Large intestine (tissue), 3 donors: ENCODE measurements at regions not wholly inside any gene's neighbourhood (a gene's known extent, or its start where the extent isn't known, plus 50 kb on each side); places are given as distances from the start of the nearest gene placed in this dataset.

Experiments used
- DNase-seq, 2 donors: peaks; one replicate each; pipeline versions ENCODE4 v3.0.0 to v3.0.0-alpha.2; 2013
- H3K27ac ChIP-seq: one replicate; pipeline ENCODE4 v1.5.1; 2013; ENCODE audit warnings: low read length
- H3K27me3 ChIP-seq: 2 replicates; pipeline ENCODE4 v1.6.1; 2013; ENCODE audit warnings: low read length; ENCODE audit not compliant: control insufficient read depth, insufficient read depth
- H3K36me3 ChIP-seq: 2 replicates; pipeline ENCODE4 v1.6.1; 2013; ENCODE audit warnings: low read length; ENCODE audit not compliant: control insufficient read depth, insufficient read depth
- H3K4me1 ChIP-seq: one replicate; pipeline ENCODE4 v1.6.1; 2013; ENCODE audit warnings: low read length; ENCODE audit not compliant: control insufficient read depth, insufficient read depth
- H3K4me3 ChIP-seq: one replicate; pipeline ENCODE4 v1.5.1; 2013; ENCODE audit warnings: low read length
- H3K9me3 ChIP-seq: one replicate; pipeline ENCODE4 v1.6.1; 2013; ENCODE audit warnings: mild to moderate bottlenecking, low read depth, low read length, moderate library complexity; ENCODE audit not compliant: control insufficient read depth
- WGBS: methylation state at CpG from one replicate; pipeline ENCODE4 v1.1.5; 2013; ENCODE audit warnings: low lambda C conversion rate; ENCODE audit not compliant: insufficient coverage; 5-methylcytosine and 5-hydroxymethylcytosine counted together

DNA sequence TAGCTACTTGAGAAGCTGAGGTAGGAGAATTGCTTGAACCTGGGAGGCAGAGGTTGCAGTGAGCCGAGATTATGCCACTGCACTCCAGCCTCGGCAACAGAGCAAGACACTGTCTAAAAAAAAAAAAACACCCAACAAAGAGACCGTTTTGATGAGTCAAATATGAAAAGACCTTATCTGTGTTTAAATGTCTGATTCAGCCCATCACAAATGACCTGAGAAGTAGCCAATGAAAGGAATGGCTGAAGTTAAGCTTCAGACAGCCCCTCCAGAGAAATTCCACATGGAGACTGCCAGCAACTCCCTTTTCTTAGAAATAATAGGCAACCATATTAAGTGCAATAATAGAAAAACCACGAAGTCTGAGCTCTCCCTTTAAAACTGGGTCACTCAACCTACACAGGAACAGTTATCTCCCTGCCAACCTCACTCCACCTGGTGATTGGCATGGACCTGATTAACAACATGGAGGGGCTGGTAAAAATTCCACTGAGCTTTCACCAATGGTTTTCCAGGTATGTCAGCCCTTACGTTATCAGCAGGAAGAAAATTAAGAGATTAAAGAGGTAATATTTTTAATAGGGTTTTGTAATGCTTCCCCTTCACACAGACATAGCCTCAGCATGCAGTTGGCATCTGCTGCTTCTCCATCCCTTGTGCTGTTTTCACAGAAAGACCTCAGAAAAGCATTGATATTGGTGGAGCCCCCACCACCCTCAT, 238.1 kb upstream of the STT3B start:
- no peaks in the 10 kb centered on the region for H3K9me3 ChIP-seq
- H3K36me3 ChIP-seq: no peaks in the 10 kb centered on the region
- no peaks in the 10 kb centered on the region for H3K27me3 ChIP-seq
- no peaks in the 10 kb centered on the region for H3K4me1 ChIP-seq
- DNase-seq: no peak
- H3K4me3 ChIP-seq: no peak overlapping the region
- no peak overlapping the region for H3K27ac ChIP-seq
- no CpG with 5 or more reads among the region's 5 CpGs for WGBS

GRCh38 chr3:31295150-31295765, 237.5 kb upstream of the STT3B start:
- DNase-seq: no peak
- WGBS: no CpG with 5 or more reads among the region's 7 CpGs
- Histone ChIP-seq H3K27ac (no peak overlapping the region), H3K4me3 (no peak overlapping the region), H3K36me3 (no peaks in the 10 kb centered on the region), H3K27me3 (no peaks in the 10 kb centered on the region), H3K4me1 (no peaks in the 10 kb centered on the region), H3K9me3 (no peaks in the 10 kb centered on the region)

DNA sequence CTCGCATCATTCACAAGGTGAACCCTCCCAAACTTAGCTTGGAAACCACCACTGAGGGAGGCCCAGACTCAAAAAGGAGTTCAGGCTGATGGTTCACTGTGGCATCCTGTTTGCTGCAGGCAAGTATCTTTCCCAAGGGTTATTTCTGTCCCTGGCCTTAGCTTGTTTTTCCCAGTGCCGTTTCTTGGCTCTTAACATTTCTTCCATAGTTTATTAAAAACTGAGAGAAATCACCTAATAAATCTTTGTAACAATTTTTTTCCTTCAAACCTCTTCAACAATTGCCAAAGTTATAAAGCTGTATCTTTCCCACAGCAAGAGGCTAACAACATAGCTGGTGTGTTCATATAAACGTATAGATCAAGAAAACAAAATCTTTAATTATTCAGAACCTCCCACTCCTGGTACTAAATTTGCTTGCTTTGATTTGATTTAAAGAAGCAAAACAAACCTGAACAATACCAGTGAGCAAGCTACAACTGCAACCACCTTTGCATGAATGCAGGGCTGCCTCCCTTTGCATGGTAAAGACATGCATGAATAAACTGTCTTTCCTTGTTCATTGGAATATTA, 234.9 kb upstream of the STT3B start:
- no peaks in the 10 kb centered on the region for H3K27me3 ChIP-seq
- H3K9me3 ChIP-seq: no peaks in the 10 kb centered on the region
- 100% methylated on average over 1 of the region's 3 CpGs for WGBS
- H3K4me3 ChIP-seq: no peak overlapping the region
- no peak for DNase-seq
- no peaks in the 10 kb centered on the region for H3K4me1 ChIP-seq
- H3K27ac ChIP-seq: no peak overlapping the region
- H3K36me3 ChIP-seq: no peaks in the 10 kb centered on the region

GRCh38 chr3:31300456-31301443, 232.0 kb upstream of the STT3B start:
- Histone ChIP-seq H3K9me3 (no peaks in the 10 kb centered on the region), H3K27me3 (no peaks in the 10 kb centered on the region), H3K27ac (no peak overlapping the region), H3K4me3 (no peak overlapping the region), H3K36me3 (no peaks in the 10 kb centered on the region), H3K4me1 (no peaks in the 10 kb centered on the region)
- WGBS: 20% methylated on average over 1 of the region's 2 CpGs
- DNase-seq: no peak

DNA sequence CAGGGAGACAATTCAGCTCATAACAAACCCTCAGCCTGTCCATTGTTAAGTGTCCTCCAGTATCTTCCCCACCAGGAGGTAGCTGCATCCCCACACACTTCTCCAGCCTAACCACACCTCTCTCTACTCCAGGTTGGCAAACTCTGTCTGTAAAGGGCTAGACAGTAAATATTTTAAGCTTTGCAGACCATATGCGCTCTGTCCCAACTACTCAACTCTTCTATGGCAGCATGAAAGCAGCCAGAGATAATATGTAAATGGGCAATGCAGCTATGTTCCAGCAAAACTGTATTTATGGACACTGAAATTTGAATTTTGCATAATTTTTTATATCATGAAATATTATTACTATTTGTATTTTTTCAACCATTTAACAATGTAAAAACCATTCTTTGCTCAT, 230.4 kb upstream of the STT3B start:
- H3K4me1 ChIP-seq: no peaks in the 10 kb centered on the region
- H3K9me3 ChIP-seq: no peaks in the 10 kb centered on the region
- no peak for DNase-seq
- no peaks in the 10 kb centered on the region for H3K36me3 ChIP-seq
- no peak overlapping the region for H3K4me3 ChIP-seq
- H3K27ac ChIP-seq: no peak overlapping the region
- H3K27me3 ChIP-seq: no peaks in the 10 kb centered on the region
- 100% methylated on average over 1 of the region's 1 CpG for WGBS

DNA sequence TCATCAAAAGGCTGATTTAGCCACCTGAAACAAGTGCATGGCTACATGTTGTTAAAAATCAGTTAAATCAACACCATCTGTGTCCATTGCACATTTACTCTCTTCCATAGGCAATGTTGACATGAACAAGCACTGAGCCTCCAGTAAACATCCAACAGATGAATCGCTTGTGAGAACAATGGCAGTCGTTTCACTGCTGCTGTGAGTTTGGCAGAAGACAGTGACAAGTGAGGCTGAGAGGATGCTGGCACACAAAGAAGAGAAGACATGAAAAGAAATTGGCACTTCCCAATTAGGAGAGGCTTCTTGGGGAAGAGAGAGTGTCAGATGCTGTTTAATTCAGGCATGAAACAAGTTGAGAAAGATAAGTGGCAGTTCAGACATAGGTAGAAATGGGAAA, 227.4 kb upstream of the STT3B start:
- Histone ChIP-seq H3K4me3 (no peak overlapping the region), H3K9me3 (no peaks in the 10 kb centered on the region), H3K36me3 (no peaks in the 10 kb centered on the region), H3K27me3 (no peaks in the 10 kb centered on the region), H3K4me1 (no peaks in the 10 kb centered on the region), H3K27ac (no peak overlapping the region)
- no CpG with 5 or more reads among the region's 2 CpGs for WGBS
- DNase-seq: no peak

DNA sequence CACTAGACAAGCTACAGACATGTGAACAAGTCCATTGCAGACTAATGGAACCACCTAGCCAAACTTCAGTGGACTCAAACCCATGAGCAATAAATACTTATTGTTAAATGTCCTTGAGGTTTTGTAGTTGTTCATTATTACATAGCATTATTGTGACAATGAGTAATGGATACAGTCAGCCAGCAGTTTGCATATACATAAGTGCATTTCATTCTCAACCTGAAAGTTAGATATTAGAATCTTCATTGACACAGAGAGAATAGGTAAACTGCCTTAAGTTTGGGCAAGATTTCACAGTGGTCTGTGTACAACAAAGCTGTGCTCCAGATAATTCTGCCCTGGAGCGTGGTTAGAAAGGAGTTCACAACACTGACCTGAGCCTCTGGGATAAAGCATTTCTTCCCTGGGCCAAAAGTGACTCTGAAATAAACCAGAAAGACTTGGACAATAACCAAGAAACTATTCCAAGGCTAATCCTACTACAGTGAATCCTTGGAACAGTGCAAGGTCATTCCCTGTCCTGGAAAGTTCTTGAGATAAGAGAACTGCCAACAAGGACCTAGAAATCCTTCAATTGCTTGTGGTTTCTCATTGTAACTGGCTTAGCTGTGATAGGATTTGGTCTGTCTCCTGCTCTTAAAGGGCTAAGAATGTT, 225.5 kb upstream of the STT3B start:
- Histone ChIP-seq H3K4me3 (no peak overlapping the region), H3K27ac (no peak overlapping the region), H3K4me1 (no peaks in the 10 kb centered on the region), H3K27me3 (no peaks in the 10 kb centered on the region), H3K36me3 (no peaks in the 10 kb centered on the region), H3K9me3 (no peaks in the 10 kb centered on the region)
- no peak for DNase-seq
- WGBS: 100% methylated on average over 1 of the region's 1 CpG

GRCh38 chr3:31311559-31311958, 221.2 kb upstream of the STT3B start:
- no peaks in the 10 kb centered on the region for H3K36me3 ChIP-seq
- no peak overlapping the region for H3K4me3 ChIP-seq
- no peaks in the 10 kb centered on the region for H3K27me3 ChIP-seq
- DNase-seq: no peak
- no peaks in the 10 kb centered on the region for H3K4me1 ChIP-seq
- no peaks in the 10 kb centered on the region for H3K9me3 ChIP-seq
- no CpG with 5 or more reads among the region's 3 CpGs for WGBS
- no peak overlapping the region for H3K27ac ChIP-seq

DNA sequence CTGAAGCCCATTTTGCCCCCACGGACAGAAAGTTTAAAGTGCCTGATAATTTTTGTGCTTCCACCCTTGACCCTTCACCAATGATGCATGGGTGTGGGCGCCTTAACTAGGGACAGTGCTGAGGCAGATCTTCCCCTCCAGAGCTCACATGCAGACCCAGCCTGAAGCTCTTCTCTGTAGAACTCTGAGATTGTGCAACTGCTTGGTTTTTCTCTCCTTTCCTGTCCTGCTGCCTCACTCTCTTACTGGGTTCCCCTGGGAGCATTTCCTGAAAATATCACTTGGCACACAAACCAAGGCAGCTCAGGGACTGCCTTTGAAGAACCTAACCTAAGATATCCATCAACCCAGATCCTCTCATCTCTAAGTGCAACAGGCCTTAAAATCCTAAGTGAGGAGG, 220.3 kb upstream of the STT3B start:
- Histone ChIP-seq H3K27me3 (no peaks in the 10 kb centered on the region), H3K4me3 (no peak overlapping the region), H3K27ac (no peak overlapping the region), H3K4me1 (no peaks in the 10 kb centered on the region), H3K9me3 (no peaks in the 10 kb centered on the region), H3K36me3 (no peaks in the 10 kb centered on the region)
- WGBS: no CpG with 5 or more reads among the region's 2 CpGs
- DNase-seq: no peak

DNA sequence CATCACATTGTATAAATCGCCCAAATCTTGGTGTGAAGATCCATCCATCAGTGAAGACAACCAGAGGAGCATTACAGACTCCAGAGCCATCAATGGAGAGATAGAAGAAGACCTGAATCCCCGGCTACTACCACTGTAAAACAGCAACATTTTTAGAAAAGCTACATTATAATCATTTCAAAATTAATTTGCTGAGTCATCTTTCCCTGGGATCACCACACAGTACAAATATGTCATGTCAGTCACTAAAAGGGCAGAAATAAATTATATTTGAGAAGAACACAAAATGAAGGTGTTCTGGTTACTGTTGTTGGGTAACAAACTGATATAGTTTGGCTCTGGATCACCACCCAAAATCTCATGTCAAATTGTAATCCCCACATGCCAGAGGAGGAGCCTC, 218.5 kb upstream of the STT3B start:
- no peaks in the 10 kb centered on the region for H3K4me1 ChIP-seq
- H3K4me3 ChIP-seq: no peak overlapping the region
- no peaks in the 10 kb centered on the region for H3K36me3 ChIP-seq
- H3K27me3 ChIP-seq: no peaks in the 10 kb centered on the region
- H3K27ac ChIP-seq: no peak overlapping the region
- no peak for DNase-seq
- 100% methylated on average over 1 of the region's 2 CpGs for WGBS
- no peaks in the 10 kb centered on the region for H3K9me3 ChIP-seq
